H9 (cell line): ENCODE measurements at regions not wholly inside any gene's neighbourhood (a gene's known extent, or its start where the extent isn't known, plus 50 kb on each side); places are given as distances from the start of the nearest gene placed in this dataset.

Experiments
- DNase-seq: peaks from one replicate; pipeline ENCODE4 v3.0.0-alpha.2; 2017
- H2AFZ ChIP-seq: one replicate; pipeline ENCODE4 v1.6.1; 2013; ENCODE audit warnings: mild to moderate bottlenecking, low read length, control low read depth, moderate library complexity
- H2AK5ac ChIP-seq: 2 replicates; pipeline ENCODE4 v1.6.1; 2013; ENCODE audit warnings: low read length, control low read depth, mixed read lengths; ENCODE audit not compliant: insufficient read length
- H2BK120ac ChIP-seq: one replicate; pipeline ENCODE4 v1.6.1; 2013; ENCODE audit warnings: low read depth, mild to moderate bottlenecking, low read length, control low read depth, inconsistent platforms; ENCODE audit not compliant: poor library complexity, severe bottlenecking
- H2BK12ac ChIP-seq: 2 replicates; pipeline ENCODE4 v1.6.1; 2013; ENCODE audit warnings: low read length, control low read depth, mixed read lengths, low read depth; ENCODE audit not compliant: insufficient read length
- H2BK15ac ChIP-seq: 2 replicates; pipeline ENCODE4 v1.6.1; 2013; ENCODE audit warnings: low read depth, low read length, control low read depth
- H2BK20ac ChIP-seq: one replicate; pipeline ENCODE4 v1.6.1; 2013; ENCODE audit warnings: low read depth, mild to moderate bottlenecking, low read length, control low read depth, inconsistent platforms; ENCODE audit not compliant: poor library complexity, severe bottlenecking
- H2BK5ac ChIP-seq: 2 replicates; pipeline ENCODE4 v1.6.1; 2013; ENCODE audit warnings: low read length, control low read depth, mixed read lengths; ENCODE audit not compliant: insufficient read length
- H3K14ac ChIP-seq: 2 replicates; pipeline ENCODE4 v1.6.1; 2013; ENCODE audit warnings: low read length, control low read depth; ENCODE audit not compliant: insufficient read depth
- H3K18ac ChIP-seq: 2 replicates; pipeline ENCODE4 v1.6.1; 2013; ENCODE audit warnings: low read depth, mild to moderate bottlenecking, mixed read lengths, low read length, control low read depth; ENCODE audit not compliant: insufficient read length
- H3K23ac ChIP-seq: 2 replicates; pipeline ENCODE4 v1.6.1; 2013; ENCODE audit warnings: low read length, control low read depth, mixed read lengths, low read depth; ENCODE audit not compliant: insufficient read length
- H3K23me2 ChIP-seq: 2 replicates; pipeline ENCODE4 v1.6.1; 2013; ENCODE audit warnings: low read depth, mild to moderate bottlenecking, mixed read lengths, low read length, control low read depth; ENCODE audit not compliant: insufficient read length, poor library complexity, severe bottlenecking
- H3K27ac ChIP-seq: 2 replicates; pipeline ENCODE4 v1.5.1; 2013; ENCODE audit warnings: low read length, control low read depth, mixed read lengths, low read depth; ENCODE audit not compliant: insufficient read length
- H3K27me3 ChIP-seq: 2 replicates; pipeline ENCODE4 v1.6.1; 2013; ENCODE audit warnings: low read length, control low read depth, inconsistent platforms; ENCODE audit not compliant: insufficient read depth
- H3K4ac ChIP-seq: 2 replicates; pipeline ENCODE4 v1.6.1; 2013; ENCODE audit warnings: low read depth, mild to moderate bottlenecking, control low read depth, inconsistent platforms, low read length, moderate library complexity
- H3K4me1 ChIP-seq: 2 replicates; pipeline ENCODE4 v1.6.1; 2013; ENCODE audit warnings: low read length, control low read depth, inconsistent platforms; ENCODE audit not compliant: insufficient read depth
- H3K4me2 ChIP-seq: 2 replicates; pipeline ENCODE4 v1.6.1; 2013; ENCODE audit warnings: low read length, control low read depth, mixed read lengths; ENCODE audit not compliant: insufficient read length, insufficient read depth
- H3K56ac ChIP-seq: 2 replicates; pipeline ENCODE4 v1.6.1; 2013; ENCODE audit warnings: low read depth, mild to moderate bottlenecking, mixed read lengths, low read length, control low read depth; ENCODE audit not compliant: insufficient read length
- H3K79me1 ChIP-seq: 2 replicates; pipeline ENCODE4 v1.6.1; 2013; ENCODE audit warnings: low read depth, mild to moderate bottlenecking, moderate library complexity, low read length, control low read depth, inconsistent platforms; ENCODE audit not compliant: insufficient read depth, poor library complexity, severe bottlenecking
- H3K79me2 ChIP-seq: 2 replicates; pipeline ENCODE4 v1.6.1; 2013; ENCODE audit warnings: low read length, control low read depth, inconsistent platforms; ENCODE audit not compliant: insufficient read depth
- H3K9ac ChIP-seq: 2 replicates; pipeline ENCODE4 v1.6.1; 2013; ENCODE audit warnings: low read length, control low read depth, mixed read lengths; ENCODE audit not compliant: insufficient read length; ENCODE audit errors: extremely low read depth
- H3K9me3 ChIP-seq: one replicate; pipeline ENCODE4 v1.6.1; 2013; ENCODE audit warnings: low read depth, low read length, inconsistent platforms; ENCODE audit not compliant: control insufficient read depth
- H3T11ph ChIP-seq: one replicate; pipeline ENCODE4 v1.6.1; 2013; ENCODE audit warnings: mild to moderate bottlenecking, low read length, control low read depth, inconsistent platforms
- H4K20me1 ChIP-seq: one replicate; pipeline ENCODE4 v1.6.1; 2013; ENCODE audit not compliant: control insufficient read depth, insufficient read length, insufficient read depth
- H4K5ac ChIP-seq: 2 replicates; pipeline ENCODE4 v1.6.1; 2013; ENCODE audit warnings: low read depth, mild to moderate bottlenecking, mixed read lengths, low read length, control low read depth; ENCODE audit not compliant: insufficient read length
- H4K8ac ChIP-seq: replicated peaks from 2 replicates; pipeline ENCODE4 v1.6.1; 2013; ENCODE audit warnings: low read length, control low read depth, mixed read lengths, low read depth; ENCODE audit not compliant: insufficient read length
- H4K91ac ChIP-seq: 2 replicates; pipeline ENCODE4 v1.6.1; 2013; ENCODE audit warnings: low read depth, mild to moderate bottlenecking, moderate library complexity, mixed read lengths, low read length, control low read depth; ENCODE audit not compliant: insufficient read length
- H3K27ac Mint-ChIP-seq, 3 experiments: 2 replicates in 2 of 3; 3 replicates in 1 of 3; pipeline ENCODE4 v1.8.0; 2020 to 2021; ENCODE audit warnings: mixed read lengths in 3 of 3, mild to moderate bottlenecking in 1 of 3, moderate library complexity in 1 of 3
- H3K27me3 Mint-ChIP-seq: 2 replicates; pipeline ENCODE4 v1.8.0; 2021; ENCODE audit warnings: low read depth, mild to moderate bottlenecking, moderate library complexity, mixed read lengths
- H3K36me3 Mint-ChIP-seq, 3 experiments: 2 replicates in 2 of 3; 3 replicates in 1 of 3; pipeline ENCODE4 v1.8.0; 2020 to 2021; ENCODE audit warnings: low read depth in 3 of 3, mixed read lengths in 3 of 3; ENCODE audit not compliant: insufficient read depth in 1 of 3
- H3K4me1 Mint-ChIP-seq, 2 experiments: 2 replicates each; pipeline ENCODE4 v1.8.0; 2020; ENCODE audit warnings: mixed read lengths in 2 of 2
- H3K4me3 Mint-ChIP-seq, 2 experiments: 2 replicates in 1 of 2; 3 replicates in 1 of 2; pipeline ENCODE4 v1.8.0; 2020 to 2021; ENCODE audit warnings: mild to moderate bottlenecking in 2 of 2, mixed read lengths in 2 of 2, moderate library complexity in 1 of 2
- H3K9me3 Mint-ChIP-seq, 2 experiments: 2 replicates in 1 of 2; 3 replicates in 1 of 2; pipeline ENCODE4 v1.8.0; 2020; ENCODE audit warnings: mild to moderate bottlenecking in 2 of 2, mixed read lengths in 2 of 2, moderate library complexity in 1 of 2
- WGBS: extraction: QIAGEN DNeasy Blood & Tissue Kit; methylation state at CpG from one replicate; pipeline ENCODE4 v1.1.7; 2013; ENCODE audit warnings: missing lambda C conversion rate, low lambda C conversion rate, mixed read lengths; ENCODE audit not compliant: insufficient read length; ENCODE audit errors: extremely low coverage; 5-methylcytosine and 5-hydroxymethylcytosine counted together
- TF ChIP-seq, protein P1 (sequence below): fragments of 200-600 bp; sonication (generic); conservative IDR thresholded peaks from 3 replicates; pipeline ENCODE4 v1.8.0; 2021; ENCODE audit warnings: antibody characterized with exemption, mild to moderate bottlenecking

DNA sequence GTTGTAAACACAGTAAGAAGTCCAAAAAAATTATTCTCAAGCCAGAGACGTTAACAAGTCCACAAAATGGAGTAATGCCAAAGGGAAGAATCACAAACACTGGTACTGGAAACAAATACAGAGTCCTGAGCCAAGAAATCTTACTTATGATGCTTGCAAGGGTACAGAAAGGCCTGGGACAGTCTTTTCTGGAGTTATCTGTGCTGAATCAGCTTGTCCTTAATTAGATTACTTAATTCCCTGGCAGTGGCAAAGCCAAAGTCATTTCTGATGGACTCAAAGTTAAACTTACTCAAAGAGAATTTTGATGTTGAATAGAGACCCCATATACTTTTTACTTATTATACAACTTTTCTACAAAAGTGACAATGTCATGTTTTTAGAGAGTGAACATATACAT, 610.5 kb upstream of the ITGA1 start:
- Histone ChIP-seq H2BK12ac (no peak overlapping the region), H2BK5ac (no peak overlapping the region), H3K79me2 (no peaks in the 10 kb centered on the region), H4K8ac (no peak overlapping the region), H3K4me1 (no peaks in the 10 kb centered on the region), H2AK5ac (no peak overlapping the region), H3K56ac (no peak overlapping the region), H2BK15ac (no peak overlapping the region), H3T11ph (no peak overlapping the region), H3K23ac (no peak overlapping the region), H3K23me2 (no peaks in the 10 kb centered on the region), H4K91ac (no peak overlapping the region), H4K5ac (no peak overlapping the region), H3K27me3 (no peaks in the 10 kb centered on the region), H3K14ac (no peak overlapping the region), H2BK20ac (no peak overlapping the region), H3K18ac (no peak overlapping the region), H3K4ac (no peak overlapping the region), H2AFZ (no peak overlapping the region), H3K9ac (no peak overlapping the region), H3K4me2 (no peak overlapping the region), H3K27ac (no peak overlapping the region), H3K79me1 (no peaks in the 10 kb centered on the region), H4K20me1 (no peaks in the 10 kb centered on the region), H2BK120ac (no peak overlapping the region), H3K9me3 (no peaks in the 10 kb centered on the region)
- no CpG with 5 or more reads among the region's 1 CpG for WGBS
- H3K36me3 Mint-ChIP-seq = no peaks in the 10 kb centered on the region
- H3K4me1 Mint-ChIP-seq = no peaks in the 10 kb centered on the region
- TF ChIP-seq, protein P1, sequence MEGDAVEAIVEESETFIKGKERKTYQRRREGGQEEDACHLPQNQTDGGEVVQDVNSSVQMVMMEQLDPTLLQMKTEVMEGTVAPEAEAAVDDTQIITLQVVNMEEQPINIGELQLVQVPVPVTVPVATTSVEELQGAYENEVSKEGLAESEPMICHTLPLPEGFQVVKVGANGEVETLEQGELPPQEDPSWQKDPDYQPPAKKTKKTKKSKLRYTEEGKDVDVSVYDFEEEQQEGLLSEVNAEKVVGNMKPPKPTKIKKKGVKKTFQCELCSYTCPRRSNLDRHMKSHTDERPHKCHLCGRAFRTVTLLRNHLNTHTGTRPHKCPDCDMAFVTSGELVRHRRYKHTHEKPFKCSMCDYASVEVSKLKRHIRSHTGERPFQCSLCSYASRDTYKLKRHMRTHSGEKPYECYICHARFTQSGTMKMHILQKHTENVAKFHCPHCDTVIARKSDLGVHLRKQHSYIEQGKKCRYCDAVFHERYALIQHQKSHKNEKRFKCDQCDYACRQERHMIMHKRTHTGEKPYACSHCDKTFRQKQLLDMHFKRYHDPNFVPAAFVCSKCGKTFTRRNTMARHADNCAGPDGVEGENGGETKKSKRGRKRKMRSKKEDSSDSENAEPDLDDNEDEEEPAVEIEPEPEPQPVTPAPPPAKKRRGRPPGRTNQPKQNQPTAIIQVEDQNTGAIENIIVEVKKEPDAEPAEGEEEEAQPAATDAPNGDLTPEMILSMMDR = no peak
- no peak for DNase-seq
- H3K4me3 Mint-ChIP-seq = no peak overlapping the region
- no peak overlapping the region for H3K27ac Mint-ChIP-seq
- H3K9me3 Mint-ChIP-seq = no peaks in the 10 kb centered on the region
- H3K27me3 Mint-ChIP-seq = no peaks in the 10 kb centered on the region
